HepG2 (cell line): ENCODE measurements at regions not wholly inside any gene's neighbourhood (a gene's known extent, or its start where the extent isn't known, plus 50 kb on each side); places are given as distances from the start of the nearest gene placed in this dataset.

Experiments
- ATAC-seq: fragments of 200-7000 bp; cut with Tn5 transposase; 3 replicates; pipeline ENCODE4 v1.9.1; 2020; ENCODE audit warnings: mild to moderate bottlenecking, moderate library complexity
- BruUV-seq: library from RNA; stranded (reverse); fragments of 400-500 nt; replicated peaks from 2 replicates; lab custom pipeline; 2021; lab: Mats Ljungman, UMichigan
- CTCF ChIA-PET: fragments of 300-600 bp; formaldehyde crosslinking; extraction: SDS; loops from one replicate; lab custom pipeline; 2021; ENCODE audit warnings: low total read pairs, inconsistent platforms, low intra/inter-chr PET ratio; lab: Yijun Ruan, JAX
- POLR2A ChIA-PET: fragments of 350-600 bp; sonication (Branson Sonifier 250); formaldehyde crosslinking; loops from one replicate; lab custom pipeline; 2020; ENCODE audit warnings: antibody characterized with exemption, inconsistent platforms; lab: Yijun Ruan, JAX
- DNase-seq: peaks from one replicate; pipeline ENCODE4 v3.0.0-alpha.2; 2015; ENCODE audit warnings: low spot score
- FAIRE-seq: peaks from 3 replicates; lab custom pipeline; 2011; peaks lifted over from hg19 to GRCh38; lab: Jason Lieb, UNC
- H2AFZ ChIP-seq: one replicate; pipeline ENCODE4 v1.6.1; 2011; ENCODE audit warnings: low read length, inconsistent platforms
- H3K27ac ChIP-seq: fragments of 300-600 bp; 3 replicates; pipeline ENCODE4 v1.8.0; 2011; ENCODE audit warnings: mixed run types, mild to moderate bottlenecking, mixed read lengths, low read length, inconsistent platforms; ENCODE audit not compliant: insufficient read depth; ENCODE audit errors: extremely low read length
- H3K27me3 ChIP-seq, 2 experiments: fragments of 200-600 bp in 1 of 2; 2 replicates in 1 of 2; 3 replicates in 1 of 2; pipeline versions ENCODE4 v1.6.0 to v1.8.0; 2011; ENCODE audit warnings: low read length in 2 of 2, mild to moderate bottlenecking in 2 of 2, moderate library complexity in 2 of 2, inconsistent platforms in 1 of 2; ENCODE audit not compliant: insufficient read depth in 2 of 2, control insufficient read depth in 1 of 2
- H3K36me3 ChIP-seq, 2 experiments: fragments of 200-600 bp in 1 of 2; replicated peaks in 1 of 2; 2 replicates in 1 of 2; 3 replicates in 1 of 2; pipeline versions ENCODE4 v1.5.1 to v1.8.0; 2011; ENCODE audit warnings: low read length in 2 of 2, inconsistent platforms in 1 of 2; ENCODE audit not compliant: insufficient read depth in 2 of 2, control insufficient read depth in 1 of 2
- H3K4me1 ChIP-seq: 2 replicates; pipeline ENCODE4 v1.5.1; 2012; ENCODE audit warnings: low read length, inconsistent platforms; ENCODE audit not compliant: insufficient read depth
- H3K4me2 ChIP-seq: 2 replicates; pipeline ENCODE4 v1.6.0; 2011; ENCODE audit warnings: low read depth, low read length, inconsistent platforms
- H3K4me3 ChIP-seq, 3 experiments: fragments of 200-600 bp in 1 of 3; sonication (generic), shearing (Covaris generic) in 1 of 3; replicated peaks in 1 of 3; 2 replicates each; pipeline ENCODE4 v1.5.1; 2011 to 2016; ENCODE audit warnings: low read length in 3 of 3, inconsistent platforms in 2 of 3, low read depth in 2 of 3, mild to moderate bottlenecking in 2 of 3, control low read depth in 1 of 3, mixed read lengths in 1 of 3; ENCODE audit not compliant: insufficient read depth in 1 of 3
- H3K79me2 ChIP-seq: one replicate; pipeline ENCODE4 v1.6.1; 2011; ENCODE audit warnings: low read length, inconsistent platforms; ENCODE audit not compliant: insufficient read depth
- H3K9ac ChIP-seq: 2 replicates; pipeline ENCODE4 v1.6.0; 2011; ENCODE audit warnings: mild to moderate bottlenecking, low read depth, low read length, inconsistent platforms; ENCODE audit not compliant: insufficient read depth
- H3K9me3 ChIP-seq: 2 replicates; pipeline ENCODE4 v1.5.1; 2012; ENCODE audit warnings: mild to moderate bottlenecking, low read length
- H4K20me1 ChIP-seq: 2 replicates; pipeline ENCODE4 v1.6.0; 2011; ENCODE audit warnings: inconsistent platforms, mild to moderate bottlenecking, low read length, moderate library complexity; ENCODE audit not compliant: insufficient read depth
- BCL6 ChIP-seq: IDR thresholded peaks from 2 replicates; pipeline ENCODE4 v1.6.1; 2016; ENCODE audit warnings: missing genetic modification reagents, missing compliant biosample characterization
- SMC3 ChIP-seq: IDR thresholded peaks from 2 replicates; pipeline ENCODE4 v1.6.1; 2011; ENCODE audit warnings: low read length, improper control_type of control experiment
- STAG1 ChIP-seq: sonication (generic); formaldehyde crosslinking; IDR thresholded peaks from 2 replicates; pipeline ENCODE4 v1.4.0; 2020; ENCODE audit warnings: missing genetic modification reagents
- ZBTB38 ChIP-seq: sonication (generic); formaldehyde crosslinking; IDR thresholded peaks from 2 replicates; pipeline ENCODE4 v1.5.1; 2020; ENCODE audit warnings: mild to moderate bottlenecking, missing genetic modification reagents
- WGBS: methylation state at CpG from one replicate; pipeline ENCODE4 v1.1.6; 2017; ENCODE audit warnings: low lambda C conversion rate; 5-methylcytosine and 5-hydroxymethylcytosine counted together
- in situ Hi-C: cut with HindIII; loops from 2 replicates; pipeline ENCODE4 v1.10.0; 2017; ENCODE audit warnings: low pct_unique_long_range_greater_than_20kb; ENCODE audit not compliant: extremely low pct_ligation_motif_present
- intact Hi-C: fragments of 100-400 bp; cut with micrococcal nuclease; formaldehyde crosslinking; loops from one replicate; pipeline ENCODE4 v1.10.0; 2022; ENCODE audit not compliant: unreplicated experiment
- TF ChIP-seq, protein P1 (sequence below): sonication (generic); formaldehyde crosslinking; IDR thresholded peaks from 2 replicates; pipeline ENCODE4 v1.9.0; 2021; ENCODE audit warnings: missing genetic modification reagents, borderline replicate concordance
- TF ChIP-seq, protein P2 (sequence below): sonication (generic); formaldehyde crosslinking; IDR thresholded peaks from 2 replicates; pipeline ENCODE4 v1.5.0; 2020; ENCODE audit warnings: mild to moderate bottlenecking, missing genetic modification reagents, moderate library complexity

DNA sequence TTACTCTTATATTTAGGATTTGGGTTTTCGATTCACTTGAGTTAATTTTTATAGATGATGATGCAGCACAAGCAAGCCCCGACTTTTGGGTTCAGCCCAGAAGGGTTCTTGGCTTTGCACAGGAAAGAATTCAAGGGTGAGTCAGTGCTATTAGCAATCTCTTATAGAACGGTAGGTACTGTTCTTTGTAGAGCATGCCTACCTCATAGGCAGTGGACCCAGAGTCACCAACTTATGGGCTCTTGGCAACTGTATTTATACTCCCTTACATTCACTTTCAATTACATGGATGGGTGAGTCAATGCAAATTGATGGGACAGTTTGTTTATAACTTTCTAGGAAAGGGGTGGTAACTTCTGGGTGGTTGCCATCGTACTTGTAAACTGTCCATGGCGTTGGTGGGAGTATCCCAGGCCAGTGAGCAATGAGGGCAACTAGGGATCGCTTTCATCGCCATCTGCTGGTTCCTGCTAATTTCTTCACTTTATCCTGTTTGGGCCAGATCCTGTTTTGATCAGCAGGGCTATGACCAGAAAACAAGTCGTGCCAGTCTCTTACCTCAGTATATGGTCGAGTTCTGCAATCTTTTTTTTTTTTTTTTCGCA is 362.6 kb downstream of the CNTNAP4 start:
- H3K9ac ChIP-seq, result no peak overlapping the region
- ChIA-PET POLR2A (no interaction called here), CTCF (interaction anchor here (0.6 to 1.3 kb wide), 3 partner anchors 360 to 851 kb away, joined by 3 to 6 read pairs (median 4); no protein-coding TSS in a partner anchor)
- WGBS, result 14% methylated on average over 10 of the region's 10 CpGs
- H3K36me3 ChIP-seq, result no peaks in the 10 kb centered on the region
- no peak overlapping the region for H2AFZ ChIP-seq
- no peak overlapping the region for H3K27ac ChIP-seq
- H3K9me3 ChIP-seq, result no peaks in the 10 kb centered on the region
- intact Hi-C loops (loop anchor here (1.0 to 5.0 kb wide), 2 partner anchors 207 to 360 kb away; no protein-coding TSS in a partner anchor), in situ Hi-C loops (no loop called here)
- H4K20me1 ChIP-seq, result no peaks in the 10 kb centered on the region
- H3K79me2 ChIP-seq, result no peaks in the 10 kb centered on the region
- TF ChIP-seq ZBTB38 (CRISPR knock-in tag), result no peak
- TF ChIP-seq, protein P1, sequence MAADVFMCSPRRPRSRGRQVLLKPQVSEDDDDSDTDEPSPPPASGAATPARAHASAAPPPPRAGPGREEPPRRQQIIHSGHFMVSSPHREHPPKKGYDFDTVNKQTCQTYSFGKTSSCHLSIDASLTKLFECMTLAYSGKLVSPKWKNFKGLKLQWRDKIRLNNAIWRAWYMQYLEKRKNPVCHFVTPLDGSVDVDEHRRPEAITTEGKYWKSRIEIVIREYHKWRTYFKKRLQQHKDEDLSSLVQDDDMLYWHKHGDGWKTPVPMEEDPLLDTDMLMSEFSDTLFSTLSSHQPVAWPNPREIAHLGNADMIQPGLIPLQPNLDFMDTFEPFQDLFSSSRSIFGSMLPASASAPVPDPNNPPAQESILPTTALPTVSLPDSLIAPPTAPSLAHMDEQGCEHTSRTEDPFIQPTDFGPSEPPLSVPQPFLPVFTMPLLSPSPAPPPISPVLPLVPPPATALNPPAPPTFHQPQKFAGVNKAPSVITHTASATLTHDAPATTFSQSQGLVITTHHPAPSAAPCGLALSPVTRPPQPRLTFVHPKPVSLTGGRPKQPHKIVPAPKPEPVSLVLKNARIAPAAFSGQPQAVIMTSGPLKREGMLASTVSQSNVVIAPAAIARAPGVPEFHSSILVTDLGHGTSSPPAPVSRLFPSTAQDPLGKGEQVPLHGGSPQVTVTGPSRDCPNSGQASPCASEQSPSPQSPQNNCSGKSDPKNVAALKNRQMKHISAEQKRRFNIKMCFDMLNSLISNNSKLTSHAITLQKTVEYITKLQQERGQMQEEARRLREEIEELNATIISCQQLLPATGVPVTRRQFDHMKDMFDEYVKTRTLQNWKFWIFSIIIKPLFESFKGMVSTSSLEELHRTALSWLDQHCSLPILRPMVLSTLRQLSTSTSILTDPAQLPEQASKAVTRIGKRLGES (CRISPR knock-in tag), result no peak
- TF ChIP-seq BCL6, result peak; percentile 57
- TF ChIP-seq, protein P2, sequence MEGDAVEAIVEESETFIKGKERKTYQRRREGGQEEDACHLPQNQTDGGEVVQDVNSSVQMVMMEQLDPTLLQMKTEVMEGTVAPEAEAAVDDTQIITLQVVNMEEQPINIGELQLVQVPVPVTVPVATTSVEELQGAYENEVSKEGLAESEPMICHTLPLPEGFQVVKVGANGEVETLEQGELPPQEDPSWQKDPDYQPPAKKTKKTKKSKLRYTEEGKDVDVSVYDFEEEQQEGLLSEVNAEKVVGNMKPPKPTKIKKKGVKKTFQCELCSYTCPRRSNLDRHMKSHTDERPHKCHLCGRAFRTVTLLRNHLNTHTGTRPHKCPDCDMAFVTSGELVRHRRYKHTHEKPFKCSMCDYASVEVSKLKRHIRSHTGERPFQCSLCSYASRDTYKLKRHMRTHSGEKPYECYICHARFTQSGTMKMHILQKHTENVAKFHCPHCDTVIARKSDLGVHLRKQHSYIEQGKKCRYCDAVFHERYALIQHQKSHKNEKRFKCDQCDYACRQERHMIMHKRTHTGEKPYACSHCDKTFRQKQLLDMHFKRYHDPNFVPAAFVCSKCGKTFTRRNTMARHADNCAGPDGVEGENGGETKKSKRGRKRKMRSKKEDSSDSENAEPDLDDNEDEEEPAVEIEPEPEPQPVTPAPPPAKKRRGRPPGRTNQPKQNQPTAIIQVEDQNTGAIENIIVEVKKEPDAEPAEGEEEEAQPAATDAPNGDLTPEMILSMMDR (CRISPR knock-in tag), result peak; percentile 69
- peak; percentile 81 for TF ChIP-seq SMC3
- TF ChIP-seq STAG1 (CRISPR knock-in tag), result peak; percentile 71
- ATAC-seq (peak; percentile 94), DNase-seq (peak; percentile 47), FAIRE-seq (peak; percentile 58)
- H3K4me2 ChIP-seq, result no peak overlapping the region
- H3K27me3 ChIP-seq, result no peaks in the 10 kb centered on the region
- BruUV-seq, result no TSS peak
- no peaks in the 10 kb centered on the region for H3K4me1 ChIP-seq
- H3K4me3 ChIP-seq, result no peak overlapping the region
